ENCODE measurements at regions not wholly inside any gene's neighbourhood (a gene's known extent, or its start where the extent isn't known, plus 50 kb on each side); places are given as distances from the start of the nearest gene placed in this dataset.

GRCh38 chr6:19332806-19333460 is 504.2 kb upstream of the ID4 start:
- no peak for DNase-seq (ENCODE audit: low read depth, low spot score)
- in situ Hi-C loops (cut with HindIII; ENCODE audit: low pct_unique_long_range_greater_than_20kb, low sequenced_read_pairs): no loop called here

DNA sequence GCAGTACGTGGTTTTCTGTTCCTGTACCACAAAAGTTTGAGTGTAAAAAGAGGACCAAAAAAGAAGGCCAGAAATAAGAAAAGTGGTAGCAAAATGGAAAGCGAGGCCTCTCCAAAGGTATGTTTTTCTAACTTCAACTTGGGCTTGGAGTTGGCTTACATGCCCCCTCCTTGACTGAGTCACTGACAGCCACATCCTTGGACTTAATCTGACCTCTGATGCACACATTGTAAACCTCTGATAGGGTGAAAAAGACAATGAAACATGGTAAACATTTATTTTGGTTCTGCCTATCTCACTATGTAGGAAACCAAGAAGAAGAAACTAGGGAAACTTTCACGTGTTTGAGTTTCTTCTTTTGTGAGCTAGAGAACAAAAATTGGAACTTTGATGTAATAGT is 503.2 kb upstream of the ID4 start:
- in situ Hi-C loops (cut with HindIII; ENCODE audit: low pct_unique_long_range_greater_than_20kb, low sequenced_read_pairs): no loop called here

DNA sequence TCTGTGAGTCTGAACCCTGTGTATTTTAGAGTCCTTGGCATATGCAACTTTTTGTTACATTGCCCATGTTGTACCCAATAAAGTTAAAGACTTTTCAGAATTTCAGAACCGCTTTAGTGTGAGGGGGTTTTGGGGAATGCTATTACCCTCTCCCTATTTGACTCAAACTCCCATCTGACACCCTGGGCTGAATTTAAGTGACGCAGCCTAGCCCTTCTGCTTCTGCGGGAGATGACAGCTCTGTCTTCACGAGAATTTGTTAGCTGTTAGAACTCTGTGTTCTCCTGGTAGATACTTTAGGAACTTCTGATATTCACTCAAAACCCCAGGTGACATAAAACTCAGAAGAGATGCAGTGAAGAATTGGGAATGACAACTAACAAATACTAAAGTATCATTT is 500.6 kb upstream of the ID4 start:
- DNase-seq (ENCODE audit: low read depth, low spot score): no peak
- in situ Hi-C loops (cut with HindIII; ENCODE audit: low pct_unique_long_range_greater_than_20kb, low sequenced_read_pairs): no loop called here

More for the DNA sequence above, 503.2 kb upstream of the ID4 start:
- DNase-seq (ENCODE audit: low read depth, low spot score): no peak

DNA sequence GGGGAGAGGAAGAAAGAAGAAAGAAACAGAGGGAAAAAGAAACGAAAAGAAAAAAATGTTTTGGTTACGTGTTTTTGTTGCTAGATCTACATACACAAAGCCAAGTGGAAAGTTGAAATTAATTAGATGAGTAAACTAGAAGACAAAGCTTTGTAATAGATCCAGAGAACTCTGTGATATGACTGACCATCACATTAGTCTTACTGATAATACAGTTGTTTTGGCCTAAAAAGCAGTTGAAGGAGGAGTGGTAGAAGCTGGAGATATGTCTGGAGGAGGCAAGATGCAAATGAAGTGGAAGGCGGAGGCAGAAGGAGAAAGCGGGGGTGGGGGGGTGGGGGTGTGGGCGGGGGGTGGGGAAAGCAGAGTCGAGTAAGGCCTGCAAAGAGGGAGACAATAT is 500.1 kb upstream of the ID4 start:
- in situ Hi-C loops (cut with HindIII; ENCODE audit: low pct_unique_long_range_greater_than_20kb, low sequenced_read_pairs): no loop called here
- DNase-seq (ENCODE audit: low read depth, low spot score): no peak

DNA sequence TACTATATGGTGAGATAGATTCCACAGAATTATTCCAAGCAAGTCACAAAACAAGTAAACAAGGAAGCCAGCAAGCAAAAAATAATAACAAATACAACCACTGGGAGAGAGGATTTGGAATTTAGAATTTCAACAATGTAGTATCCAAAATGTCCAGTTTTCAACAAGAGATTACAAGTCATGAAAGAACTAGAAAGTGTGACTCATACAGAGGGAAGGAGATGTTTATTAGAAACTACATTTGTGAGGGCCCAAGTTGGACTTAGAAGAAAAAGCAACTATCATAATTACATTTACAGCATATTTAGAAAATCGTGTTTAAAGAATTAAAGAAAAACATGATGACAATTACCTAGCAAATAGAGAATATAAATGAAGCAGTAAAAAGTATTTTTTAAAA is 494.6 kb upstream of the ID4 start:
- no peak for DNase-seq (ENCODE audit: low read depth, low spot score)

GRCh38 chr6:19349429-19349828 is 487.7 kb upstream of the ID4 start:
- in situ Hi-C loops (cut with HindIII; ENCODE audit: low pct_unique_long_range_greater_than_20kb, low sequenced_read_pairs): no loop called here
- DNase-seq (ENCODE audit: low read depth, low spot score): no peak

More for the DNA sequence above, 494.6 kb upstream of the ID4 start:
- in situ Hi-C loops (cut with HindIII; ENCODE audit: low pct_unique_long_range_greater_than_20kb, low sequenced_read_pairs): no loop called here

DNA sequence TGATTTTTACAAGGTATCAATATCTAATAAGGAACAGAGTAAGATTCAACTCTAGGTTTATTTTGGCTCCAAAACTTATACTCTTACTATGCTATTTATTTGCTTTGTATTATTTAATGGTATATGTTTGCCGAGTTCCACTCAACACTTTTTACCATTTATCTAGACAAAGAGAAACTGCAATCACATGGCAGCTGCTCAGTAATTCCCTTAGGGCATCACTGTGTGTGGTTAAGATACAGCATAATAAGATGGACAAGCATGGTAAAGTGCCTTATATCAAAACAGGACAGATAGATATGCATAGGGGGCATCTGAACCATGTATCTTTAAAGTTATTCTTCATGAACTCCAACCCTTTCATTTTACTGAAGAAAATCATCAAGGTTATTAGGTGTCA is 483.0 kb upstream of the ID4 start:
- in situ Hi-C loops (cut with HindIII; ENCODE audit: low pct_unique_long_range_greater_than_20kb, low sequenced_read_pairs): no loop called here

DNA sequence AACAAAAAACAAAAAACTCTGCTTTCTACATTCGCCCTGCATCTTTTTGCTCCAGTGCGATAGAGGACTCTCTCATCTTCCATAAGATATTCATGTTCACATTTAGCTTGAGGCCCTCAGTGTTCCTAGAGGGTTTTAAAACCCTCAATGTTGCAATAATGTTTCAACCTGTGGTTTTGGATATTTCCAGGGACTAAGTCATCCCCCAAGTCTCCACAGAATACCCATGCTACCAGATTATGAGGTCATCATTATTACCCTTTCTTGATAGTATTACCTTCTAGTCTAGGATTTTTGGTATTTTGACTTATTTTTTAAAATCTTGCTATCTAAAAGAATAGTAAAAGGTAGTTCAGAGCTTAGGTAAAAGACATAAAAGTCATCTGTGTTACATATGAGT is 480.5 kb upstream of the ID4 start:
- DNase-seq (ENCODE audit: low read depth, low spot score): no peak
- in situ Hi-C loops (cut with HindIII; ENCODE audit: low pct_unique_long_range_greater_than_20kb, low sequenced_read_pairs): no loop called here

More for the DNA sequence above, 483.0 kb upstream of the ID4 start:
- no peak for DNase-seq (ENCODE audit: low read depth, low spot score)

- DNase-seq (ENCODE audit: low read depth, low spot score): no peak
- in situ Hi-C loops (cut with HindIII; ENCODE audit: low pct_unique_long_range_greater_than_20kb, low sequenced_read_pairs): no loop called here
Measured at GRCh38 chr6:19362396-19362795, 474.8 kb upstream of the ID4 start.

- in situ Hi-C loops (cut with HindIII; ENCODE audit: low pct_unique_long_range_greater_than_20kb, low sequenced_read_pairs): no loop called here
- peak; percentile 60 for DNase-seq (ENCODE audit: low read depth, low spot score)
Measured at GRCh38 chr6:19368511-19368910, 468.7 kb upstream of the ID4 start.

DNA sequence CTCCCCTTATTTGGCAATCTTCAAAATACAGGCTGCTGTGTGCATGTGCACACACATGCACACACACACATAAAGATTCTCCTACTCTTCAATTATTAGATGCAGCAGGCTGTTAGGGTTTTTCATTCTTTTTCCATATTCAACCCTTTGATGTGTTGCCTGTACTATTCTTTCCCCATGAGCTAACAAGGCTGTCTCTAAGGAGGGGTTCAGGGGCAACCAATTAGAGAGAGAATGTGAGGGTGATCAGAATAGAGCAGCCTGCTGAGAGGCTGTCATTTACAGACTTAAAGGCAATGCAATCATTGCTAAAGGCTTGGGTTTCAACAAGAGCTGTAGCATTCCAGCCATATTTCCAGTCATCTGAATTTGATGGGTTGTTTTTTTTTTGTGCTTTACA is 467.4 kb upstream of the ID4 start:
- in situ Hi-C loops (cut with HindIII; ENCODE audit: low pct_unique_long_range_greater_than_20kb, low sequenced_read_pairs): no loop called here

DNA sequence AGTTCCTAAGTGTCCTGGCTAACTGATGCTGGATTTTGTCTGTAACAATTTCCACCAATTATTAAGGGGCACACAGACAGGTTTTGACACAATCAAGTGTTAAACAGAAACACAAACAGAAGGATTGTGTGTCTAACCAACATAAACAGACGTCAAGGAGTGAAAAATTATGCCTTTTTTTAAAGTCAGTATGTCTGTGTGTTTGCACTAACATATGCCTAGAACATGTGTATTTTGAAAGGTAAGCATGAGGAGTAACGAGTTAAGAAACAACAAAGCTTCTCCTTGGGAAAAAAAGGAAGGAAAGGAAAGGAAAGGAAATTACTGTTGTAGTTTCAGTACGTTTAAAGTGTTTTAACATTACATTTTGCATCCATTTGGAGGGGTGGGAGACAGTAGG is 466.3 kb upstream of the ID4 start:
- no peak for DNase-seq (ENCODE audit: low read depth, low spot score)
- in situ Hi-C loops (cut with HindIII; ENCODE audit: low pct_unique_long_range_greater_than_20kb, low sequenced_read_pairs): no loop called here

More for the DNA sequence above, 467.4 kb upstream of the ID4 start:
- no peak for DNase-seq (ENCODE audit: low read depth, low spot score)

DNA sequence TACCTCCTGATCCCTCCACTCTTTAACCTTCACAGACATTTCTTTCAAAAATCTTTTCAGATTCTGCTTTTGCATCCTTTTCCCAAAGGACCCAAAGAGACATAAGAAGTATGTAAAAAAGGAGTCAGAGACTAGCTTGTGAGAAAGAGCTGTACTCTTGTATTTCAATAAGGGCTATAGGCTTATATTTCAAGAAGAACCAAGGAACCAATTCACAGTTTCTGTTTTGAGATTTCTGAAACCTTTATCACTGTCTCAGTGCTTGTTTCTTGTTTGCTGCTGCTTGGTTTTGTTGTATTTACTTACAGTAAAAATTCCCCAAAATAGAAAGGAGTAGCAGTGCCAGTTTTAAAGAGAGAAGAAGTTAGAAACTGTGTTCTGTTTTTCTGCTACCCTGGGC is 461.6 kb upstream of the ID4 start:
- in situ Hi-C loops (cut with HindIII; ENCODE audit: low pct_unique_long_range_greater_than_20kb, low sequenced_read_pairs): no loop called here
- DNase-seq (ENCODE audit: low read depth, low spot score): no peak

DNA sequence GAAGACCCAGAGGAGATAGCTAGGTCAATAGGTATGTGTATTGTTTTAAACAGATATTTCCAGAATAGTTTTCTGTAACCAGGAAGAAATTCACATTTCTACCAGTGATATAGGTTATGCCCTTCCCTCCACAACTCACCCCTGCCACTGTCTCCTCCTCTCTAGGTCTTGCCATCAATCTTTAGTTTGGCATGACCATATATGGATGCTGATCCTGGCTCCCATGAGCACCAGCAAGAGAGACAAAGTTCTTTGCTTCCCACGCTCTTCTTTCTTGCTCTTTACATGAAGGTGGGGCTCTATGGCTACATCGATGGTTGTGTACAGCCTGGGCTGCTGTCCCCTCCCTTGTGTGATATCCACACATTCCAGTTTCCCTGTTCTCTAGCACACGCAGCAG is 459.4 kb upstream of the ID4 start:
- in situ Hi-C loops (cut with HindIII; ENCODE audit: low pct_unique_long_range_greater_than_20kb, low sequenced_read_pairs): no loop called here
- no peak for DNase-seq (ENCODE audit: low read depth, low spot score)

GRCh38 chr6:19380293-19380692 is 456.9 kb upstream of the ID4 start:
- in situ Hi-C loops (cut with HindIII; ENCODE audit: low pct_unique_long_range_greater_than_20kb, low sequenced_read_pairs): no loop called here
- no peak for DNase-seq (ENCODE audit: low read depth, low spot score)

- in situ Hi-C loops (cut with HindIII; ENCODE audit: low pct_unique_long_range_greater_than_20kb, low sequenced_read_pairs): no loop called here
- no peak for DNase-seq (ENCODE audit: low read depth, low spot score)
Measured at GRCh38 chr6:19382676-19383075, 454.5 kb upstream of the ID4 start.

GRCh38 chr6:19391926-19392325 is 445.2 kb upstream of the ID4 start:
- DNase-seq (ENCODE audit: low read depth, low spot score): no peak
- in situ Hi-C loops (cut with HindIII; ENCODE audit: low pct_unique_long_range_greater_than_20kb, low sequenced_read_pairs): no loop called here

- no peak for DNase-seq (ENCODE audit: low read depth, low spot score)
- in situ Hi-C loops (cut with HindIII; ENCODE audit: low pct_unique_long_range_greater_than_20kb, low sequenced_read_pairs): no loop called here
Measured at GRCh38 chr6:19394051-19394450, 443.1 kb upstream of the ID4 start.

DNA sequence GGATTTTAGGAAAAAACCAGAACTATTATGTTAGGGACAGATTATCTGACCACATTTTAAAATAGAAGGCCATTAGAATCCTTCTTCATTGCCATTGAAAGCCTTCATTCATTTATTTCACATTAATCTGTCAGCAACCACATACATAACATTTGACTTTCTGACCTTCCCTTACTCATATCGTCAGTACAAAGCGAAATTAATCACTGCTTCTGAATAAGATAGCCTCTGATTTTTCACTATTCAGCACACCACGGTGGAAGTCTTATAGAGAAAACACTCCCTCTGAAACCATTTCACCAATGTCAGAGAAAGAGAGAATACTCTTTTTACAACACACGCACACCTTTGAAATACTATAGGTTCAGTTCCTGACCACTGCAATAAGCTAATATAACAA is 442.5 kb upstream of the ID4 start:
- in situ Hi-C loops (cut with HindIII; ENCODE audit: low pct_unique_long_range_greater_than_20kb, low sequenced_read_pairs): no loop called here
- no peak for DNase-seq (ENCODE audit: low read depth, low spot score)

DNA sequence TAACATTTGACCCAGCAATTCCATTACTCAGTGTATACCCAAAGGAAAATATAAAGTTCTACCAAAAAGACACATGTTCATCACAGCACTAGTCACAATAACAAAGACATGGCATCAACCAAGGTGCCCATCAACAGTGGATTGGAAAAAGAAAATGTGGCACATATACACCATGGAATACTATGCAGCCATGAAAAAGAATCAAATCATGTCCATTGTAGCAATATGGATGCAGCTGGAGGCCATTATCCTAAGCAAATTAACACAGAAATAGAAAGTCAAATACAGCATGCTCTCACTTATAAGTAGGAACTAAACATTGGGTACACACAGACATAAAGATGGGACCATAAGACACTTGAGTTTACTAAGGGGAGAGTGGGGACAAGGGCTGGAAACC is 441.9 kb upstream of the ID4 start:
- in situ Hi-C loops (cut with HindIII; ENCODE audit: low pct_unique_long_range_greater_than_20kb, low sequenced_read_pairs): no loop called here
- DNase-seq (ENCODE audit: low read depth, low spot score): no peak

Measured in SK-MEL-5 (cell line).